Stimulated activated CD8-positive, alpha-beta memory T cell treated with anti-CD3 and anti-CD28 coated beads, Interleukin-4, amount 100 ng/mL, for 24 hours (primary cell): ENCODE measurements at regions not wholly inside any gene's neighbourhood (a gene's known extent, or its start where the extent isn't known, plus 50 kb on each side); places are given as distances from the start of the nearest gene placed in this dataset.

Experiments used
- DNase-seq: peaks from one replicate; pipeline ENCODE4 v3.0.0-alpha.2; 2020; ENCODE audit warnings: low read depth

DNA sequence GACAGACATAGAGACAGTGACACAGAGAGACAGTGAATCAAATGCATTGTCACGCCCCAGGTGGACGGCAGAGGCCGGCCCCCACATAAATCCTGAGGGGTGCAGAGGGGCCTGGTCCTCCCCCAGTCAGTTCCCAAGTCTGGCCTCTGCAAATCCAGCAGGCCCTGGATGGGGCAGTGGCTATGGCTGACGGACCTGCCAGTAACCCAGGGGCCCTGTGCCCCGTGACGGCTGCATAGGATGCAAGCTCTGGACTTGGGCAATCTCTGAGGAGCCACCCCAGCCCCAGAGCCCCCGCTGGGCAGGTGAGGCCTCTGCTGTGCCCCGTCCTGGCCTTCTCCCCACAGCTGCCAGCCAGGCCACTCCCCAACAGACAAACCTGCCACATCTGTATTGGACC lies 204.5 kb downstream of the BRD1 start:
- DNase-seq, result no peak

GRCh38 chr22:49622241-49623105 lies 205.2 kb downstream of the BRD1 start:
- no peak for DNase-seq

GRCh38 chr22:49621601-49622210 lies 206.0 kb downstream of the BRD1 start:
- DNase-seq, result no peak

GRCh38 chr22:49620666-49621065 lies 207.0 kb downstream of the BRD1 start:
- no peak for DNase-seq

GRCh38 chr22:49620003-49620556 lies 207.6 kb downstream of the BRD1 start:
- DNase-seq, result no peak

DNA sequence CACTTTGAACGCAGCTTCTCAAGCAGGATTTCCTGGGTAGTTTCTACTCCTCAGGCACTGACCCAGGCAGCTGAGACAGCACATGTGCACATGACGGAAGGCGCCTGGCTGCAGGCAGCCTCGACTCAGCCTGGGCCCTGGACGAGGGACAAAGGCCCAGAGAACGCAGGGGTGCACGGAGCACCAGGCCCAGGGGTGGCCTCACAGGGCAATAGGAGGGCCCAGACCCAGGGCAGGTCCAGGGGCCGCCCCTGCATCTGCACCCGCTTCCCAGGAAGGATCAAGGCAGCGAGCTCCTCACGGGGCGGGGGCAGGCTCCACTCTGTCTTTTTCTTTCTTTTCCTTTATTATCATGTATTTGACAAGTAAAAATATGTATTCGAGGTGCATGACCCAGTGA lies 208.4 kb downstream of the BRD1 start:
- DNase-seq, result no peak

DNA sequence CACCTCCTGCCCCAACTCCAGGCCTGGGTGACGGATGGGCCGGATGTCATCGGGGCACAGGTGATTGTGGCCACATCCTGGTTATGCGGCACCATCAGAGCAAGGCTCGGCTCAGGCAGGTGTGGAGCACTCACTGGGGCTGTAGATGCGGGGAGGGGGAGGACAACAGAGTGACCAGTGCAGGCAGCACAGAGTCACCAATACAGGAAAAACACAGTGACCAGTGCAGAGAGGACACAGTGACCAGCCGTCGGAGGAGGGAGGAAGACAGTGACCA lies 209.1 kb downstream of the BRD1 start:
- no peak for DNase-seq

GRCh38 chr22:49617866-49618676 lies 209.6 kb downstream of the BRD1 start:
- no peak for DNase-seq

DNA sequence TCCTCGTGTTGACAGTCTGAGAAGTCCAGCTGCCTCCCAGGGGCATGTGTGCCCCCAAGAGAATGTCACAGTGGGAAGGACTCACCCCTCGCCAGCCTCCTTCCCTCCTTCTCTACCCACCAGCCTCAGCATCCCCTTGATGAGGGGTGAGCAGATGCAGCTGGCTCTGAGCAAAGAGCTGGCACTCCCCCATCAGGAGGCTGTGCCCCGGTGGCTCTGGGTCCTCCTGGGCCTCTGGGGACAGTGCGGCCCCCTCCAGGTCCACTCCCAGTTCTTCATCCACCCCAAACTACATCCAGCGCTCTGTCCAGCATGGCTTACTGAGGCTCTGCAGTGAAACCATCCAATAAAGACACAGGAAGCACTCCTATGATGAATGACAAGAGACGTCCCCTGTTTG lies 210.4 kb downstream of the BRD1 start:
- DNase-seq, result no peak

GRCh38 chr22:49616356-49617231 lies 211.1 kb downstream of the BRD1 start:
- DNase-seq, result no peak

- no peak for DNase-seq
These were observed 212.4 kb downstream of the BRD1 start for GRCh38 chr22:49614966-49615965.

- no peak for DNase-seq
These were observed 214.0 kb downstream of the BRD1 start for GRCh38 chr22:49613511-49614270.

DNA sequence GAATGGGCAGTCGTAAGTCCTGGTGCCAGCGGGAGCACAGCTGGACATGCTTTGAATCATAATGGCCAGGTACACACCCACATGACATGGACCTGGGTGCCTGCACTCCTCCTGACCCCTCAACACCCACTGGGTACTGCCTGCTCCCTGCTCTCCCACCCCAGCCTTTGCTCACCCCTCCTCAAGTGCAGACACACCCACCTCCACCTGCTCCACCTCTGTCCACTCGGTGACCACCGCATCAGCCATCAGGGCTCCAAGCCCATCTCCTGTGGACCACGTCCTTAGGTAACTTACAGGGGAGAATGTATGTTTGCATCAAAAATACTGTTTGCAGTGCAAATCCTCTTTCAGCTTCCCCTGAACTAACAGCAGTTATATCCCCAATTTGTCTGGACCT lies 214.6 kb downstream of the BRD1 start:
- no peak for DNase-seq

DNA sequence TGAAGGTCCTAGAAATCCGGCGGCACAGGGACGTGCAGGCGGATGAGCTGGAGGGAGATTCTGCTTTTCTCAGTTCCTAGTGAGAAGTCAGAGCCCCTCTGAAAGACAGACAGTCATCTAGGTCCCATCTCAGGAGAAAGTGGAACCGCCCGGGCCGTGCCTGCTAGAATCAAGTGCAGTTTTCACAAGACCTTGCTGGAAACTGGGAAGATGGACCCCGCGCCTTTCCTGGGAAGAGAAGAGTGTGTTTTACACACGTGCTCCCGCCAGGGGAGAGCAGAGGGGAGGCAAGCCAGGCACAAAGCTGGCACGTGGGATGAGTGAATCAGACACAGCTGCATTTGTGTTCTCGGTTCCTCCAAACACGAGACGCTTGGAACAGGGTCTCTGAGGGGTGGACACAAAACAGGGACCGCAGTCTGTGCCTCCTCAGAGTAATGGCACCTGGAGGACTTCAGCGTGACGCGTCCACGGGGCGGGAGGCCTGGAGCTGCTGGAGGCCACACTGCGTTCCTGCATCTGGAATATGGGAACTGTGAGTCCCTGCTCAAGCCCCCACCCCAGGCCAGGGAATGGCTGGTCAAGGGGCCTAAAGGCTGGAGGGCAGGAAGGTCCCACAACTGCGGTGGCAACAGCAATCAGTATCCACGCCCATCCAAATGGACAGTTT lies 218.3 kb downstream of the BRD1 start:
- DNase-seq, result no peak

- DNase-seq, result no peak
These were observed 219.0 kb downstream of the BRD1 start for GRCh38 chr22:49608660-49609059.

DNA sequence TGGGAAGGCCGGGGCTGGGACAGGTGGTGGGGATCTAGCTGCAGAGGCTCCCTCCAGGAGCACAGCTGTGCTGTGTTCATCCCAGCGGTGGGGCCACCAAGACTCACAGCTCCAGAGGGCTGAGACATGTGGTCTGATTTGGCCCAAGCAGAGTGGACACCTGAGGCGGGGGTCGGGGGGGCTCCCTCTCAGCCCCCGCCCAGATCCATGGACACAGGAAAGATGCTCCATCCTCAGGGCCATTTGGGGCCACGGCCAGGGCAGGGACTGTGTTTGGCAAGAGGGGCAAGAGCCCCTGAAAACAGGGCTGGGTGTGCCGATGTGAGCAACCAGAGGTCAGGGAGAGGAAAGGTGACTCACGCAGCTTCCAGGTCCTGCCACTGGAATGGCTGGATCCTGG lies 219.4 kb downstream of the BRD1 start:
- no peak for DNase-seq

DNA sequence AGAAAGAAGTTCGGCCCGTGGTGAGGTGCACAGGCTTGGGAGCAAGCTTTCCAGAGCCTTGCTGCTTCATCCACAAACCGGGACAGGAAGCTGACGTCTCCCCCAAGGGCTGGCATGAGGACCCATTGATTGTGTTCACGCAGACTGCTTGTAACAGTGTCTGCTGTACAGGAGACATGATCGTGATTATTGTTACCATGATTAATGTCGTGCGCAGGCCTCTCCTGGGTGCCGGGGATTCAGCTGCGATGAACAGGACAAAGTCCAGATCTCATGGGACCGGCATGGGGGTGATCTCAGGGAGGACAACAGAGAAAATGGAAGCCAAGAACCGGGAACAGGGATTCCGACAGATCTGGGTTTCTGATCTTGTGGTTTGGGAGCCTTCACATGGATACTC lies 219.9 kb downstream of the BRD1 start:
- DNase-seq, result no peak

DNA sequence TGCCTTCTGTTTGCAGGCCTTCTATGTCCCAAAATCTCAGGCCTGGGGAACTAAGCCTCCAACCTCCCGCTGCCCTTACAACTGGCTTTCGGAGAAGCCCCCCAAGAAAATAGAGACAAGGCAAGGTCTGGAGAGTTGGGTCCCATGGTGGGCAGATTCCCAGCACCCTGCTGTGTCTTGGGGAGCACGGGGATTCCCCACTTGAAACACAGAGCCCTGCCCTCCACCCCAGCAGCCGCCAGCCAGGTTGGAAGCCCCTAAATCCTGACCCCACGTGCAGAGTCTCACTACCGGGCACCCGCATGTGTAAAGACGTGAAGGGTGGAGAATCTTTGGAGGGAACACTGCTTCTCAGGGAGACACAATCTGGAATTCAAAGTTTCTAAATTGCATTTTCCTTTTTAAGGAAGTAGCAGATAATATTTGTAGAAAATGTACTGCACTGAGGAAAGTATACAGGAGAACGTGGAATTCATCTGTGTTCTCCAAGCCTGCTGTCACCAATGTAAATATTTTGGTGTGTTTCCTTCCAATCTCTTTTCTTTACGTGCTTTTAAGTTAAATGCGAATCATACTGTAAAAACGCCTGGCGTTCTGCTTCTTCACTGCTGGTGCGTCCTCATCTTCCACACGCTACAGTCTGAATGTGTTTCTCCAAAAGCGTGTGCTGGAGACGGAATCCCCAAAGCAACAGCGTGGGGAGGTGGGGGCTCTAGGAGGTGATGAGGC lies 220.9 kb downstream of the BRD1 start:
- DNase-seq, result no peak
